ENCODE measurements at regions not wholly inside any gene's neighbourhood (a gene's known extent, or its start where the extent isn't known, plus 50 kb on each side); places are given as distances from the start of the nearest gene placed in this dataset.

DNA sequence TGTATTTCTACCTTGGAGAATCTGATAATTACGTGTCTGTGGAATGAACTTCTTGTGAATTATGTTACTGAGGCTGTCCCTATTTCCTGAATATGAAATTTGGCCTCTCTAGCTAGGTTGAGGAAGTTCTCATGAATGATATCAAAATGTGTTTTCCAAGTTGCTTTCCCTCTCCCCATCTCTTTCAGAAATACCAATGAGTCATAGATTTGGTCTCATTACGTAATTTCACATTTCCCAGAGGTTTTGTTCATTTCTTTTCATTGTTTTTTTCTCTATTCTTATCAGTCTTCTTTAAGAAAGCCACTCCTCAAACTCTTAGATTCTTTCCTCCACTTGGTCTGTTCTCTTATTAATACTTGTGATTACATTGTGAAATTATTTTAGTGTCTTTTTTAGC is 923.8 kb upstream of the CDH9 start:
- peaks cover 0 to 37% of the 10 kb centered on the region in 2 donors for H3K9me3 ChIP-seq (ENCODE audit: control insufficient read depth in 2 of 2, insufficient read depth in 1 of 2, low read depth in 1 of 2, low read length in 1 of 2)
- WGBS, 3 donors: 24 to 67% (median 25%) methylated on average over 2 of the region's 2 CpGs
- no peaks in the 10 kb centered on the region for H3K4me1 ChIP-seq (ENCODE audit: control insufficient read depth in 3 of 3, insufficient read depth in 2 of 3, low read depth in 1 of 3, low read length in 2 of 3)
- H3K27ac ChIP-seq (ENCODE audit: low read depth in 1 of 3, low read length in 2 of 3): no peak overlapping the region
- FAIRE-seq: no peak
- no peak overlapping the region for H3K4me3 ChIP-seq (ENCODE audit: low read depth in 1 of 3, low read length in 3 of 3)
- H3K36me3 ChIP-seq (ENCODE audit: control insufficient read depth in 3 of 3, insufficient read depth in 2 of 3, low read depth in 1 of 3, low read length in 3 of 3): no peaks in the 10 kb centered on the region
- no peaks in the 10 kb centered on the region for H3K27me3 ChIP-seq (ENCODE audit: control insufficient read depth in 3 of 3, insufficient read depth in 3 of 3, low read length in 3 of 3)
- no peak for DNase-seq

DNA sequence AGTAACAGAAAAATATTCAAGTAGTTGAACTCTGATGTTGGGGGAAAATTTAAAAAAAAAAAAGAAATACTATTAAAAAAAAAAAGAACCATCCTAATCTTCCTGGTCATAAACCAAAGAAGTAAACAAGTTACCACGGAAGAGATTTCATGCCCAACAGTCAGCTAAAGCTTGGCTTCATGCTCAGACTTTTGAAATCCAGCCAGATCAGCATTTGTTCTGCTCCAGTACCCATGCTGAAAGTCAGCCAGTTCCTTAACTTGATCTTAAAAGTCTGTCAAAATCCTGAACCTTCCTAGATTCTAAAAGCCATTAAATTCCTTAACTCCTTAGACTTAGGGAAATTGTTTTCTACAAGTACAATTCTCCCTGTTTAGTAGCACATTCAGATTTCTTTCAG is 908.7 kb upstream of the CDH9 start:
- DNase-seq (no peak), FAIRE-seq (no peak)
- H3K4me3 ChIP-seq (ENCODE audit: low read depth in 1 of 3, low read length in 3 of 3): no peak overlapping the region
- peaks cover 0 to 3% of the 10 kb centered on the region in 2 donors for H3K9me3 ChIP-seq (ENCODE audit: control insufficient read depth in 2 of 2, insufficient read depth in 1 of 2, low read depth in 1 of 2, low read length in 1 of 2)
- WGBS, 3 donors: 0 to 25% (median 4%) methylated on average over 1 of the region's 1 CpG
- H3K4me1 ChIP-seq (ENCODE audit: control insufficient read depth in 3 of 3, insufficient read depth in 2 of 3, low read depth in 1 of 3, low read length in 2 of 3): no peaks in the 10 kb centered on the region
- H3K27me3 ChIP-seq (ENCODE audit: control insufficient read depth in 3 of 3, insufficient read depth in 3 of 3, low read length in 3 of 3): no peaks in the 10 kb centered on the region
- no peaks in the 10 kb centered on the region for H3K36me3 ChIP-seq (ENCODE audit: control insufficient read depth in 3 of 3, insufficient read depth in 2 of 3, low read depth in 1 of 3, low read length in 3 of 3)
- no peak overlapping the region for H3K27ac ChIP-seq (ENCODE audit: low read depth in 1 of 3, low read length in 2 of 3)

DNA sequence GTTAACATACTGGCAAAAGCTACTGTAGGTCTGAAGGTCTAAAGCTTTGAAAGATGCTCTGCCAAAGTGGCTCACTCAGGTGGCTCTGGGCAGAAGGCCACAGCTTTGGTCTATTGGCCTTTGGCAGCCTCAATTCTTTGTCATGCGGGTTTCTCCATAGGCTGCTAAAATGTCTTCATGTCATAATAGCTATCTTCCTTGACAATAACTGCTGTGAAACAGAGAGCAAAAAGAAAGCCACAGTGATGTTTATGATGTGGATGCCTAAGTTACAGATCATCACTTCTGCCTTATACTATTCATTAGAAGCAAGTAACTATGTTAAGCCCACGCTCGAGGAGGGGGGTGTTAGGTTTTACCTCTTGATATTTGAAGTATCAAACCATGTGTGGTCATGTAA is 906.1 kb upstream of the CDH9 start:
- FAIRE-seq: no peak
- no peak for DNase-seq
- Histone ChIP-seq H3K9me3 (ENCODE audit: control insufficient read depth in 2 of 2, insufficient read depth in 1 of 2, low read depth in 1 of 2, low read length in 1 of 2) (no peaks in the 10 kb centered on the region), H3K27me3 (ENCODE audit: control insufficient read depth in 3 of 3, insufficient read depth in 3 of 3, low read length in 3 of 3) (no peaks in the 10 kb centered on the region), H3K4me1 (ENCODE audit: control insufficient read depth in 3 of 3, insufficient read depth in 2 of 3, low read depth in 1 of 3, low read length in 2 of 3) (no peaks in the 10 kb centered on the region), H3K36me3 (ENCODE audit: control insufficient read depth in 3 of 3, insufficient read depth in 2 of 3, low read depth in 1 of 3, low read length in 3 of 3) (no peaks in the 10 kb centered on the region), H3K27ac (ENCODE audit: low read depth in 1 of 3, low read length in 2 of 3) (no peak overlapping the region), H3K4me3 (ENCODE audit: low read depth in 1 of 3, low read length in 3 of 3) (no peak overlapping the region)
- 89 to 94% (median 92%) methylated on average over 3 of the region's 3 CpGs for WGBS, 3 donors

- FAIRE-seq: no peak
- DNase-seq: no peak
- Histone ChIP-seq H3K9me3 (ENCODE audit: control insufficient read depth in 2 of 2, insufficient read depth in 1 of 2, low read depth in 1 of 2, low read length in 1 of 2) (no peaks in the 10 kb centered on the region), H3K27ac (ENCODE audit: low read depth in 1 of 3, low read length in 2 of 3) (no peak overlapping the region), H3K27me3 (ENCODE audit: control insufficient read depth in 3 of 3, insufficient read depth in 3 of 3, low read length in 3 of 3) (no peaks in the 10 kb centered on the region), H3K4me1 (ENCODE audit: control insufficient read depth in 3 of 3, insufficient read depth in 2 of 3, low read depth in 1 of 3, low read length in 2 of 3) (no peaks in the 10 kb centered on the region), H3K36me3 (ENCODE audit: control insufficient read depth in 3 of 3, insufficient read depth in 2 of 3, low read depth in 1 of 3, low read length in 3 of 3) (no peaks in the 10 kb centered on the region), H3K4me3 (ENCODE audit: low read depth in 1 of 3, low read length in 3 of 3) (no peak overlapping the region)
- WGBS, 3 donors: 86 to 92% (median 90%) methylated on average over 2 of the region's 2 CpGs
Observed at GRCh38 chr5:27938989-27939388, 900.6 kb upstream of the CDH9 start.

GRCh38 chr5:27928060-27928459 is 889.7 kb upstream of the CDH9 start:
- no peaks in the 10 kb centered on the region for H3K27me3 ChIP-seq (ENCODE audit: control insufficient read depth in 3 of 3, insufficient read depth in 3 of 3, low read length in 3 of 3)
- FAIRE-seq (no peak), DNase-seq (no peak)
- no peaks in the 10 kb centered on the region for H3K4me1 ChIP-seq (ENCODE audit: control insufficient read depth in 3 of 3, insufficient read depth in 2 of 3, low read depth in 1 of 3, low read length in 2 of 3)
- no peaks in the 10 kb centered on the region for H3K36me3 ChIP-seq (ENCODE audit: control insufficient read depth in 3 of 3, insufficient read depth in 2 of 3, low read depth in 1 of 3, low read length in 3 of 3)
- no peak overlapping the region for H3K27ac ChIP-seq (ENCODE audit: low read depth in 1 of 3, low read length in 2 of 3)
- WGBS, 3 donors: 60 to 70% (median 67%) methylated on average over 2 of the region's 2 CpGs
- H3K4me3 ChIP-seq (ENCODE audit: low read depth in 1 of 3, low read length in 3 of 3): no peak overlapping the region
- H3K9me3 ChIP-seq (ENCODE audit: control insufficient read depth in 2 of 2, insufficient read depth in 1 of 2, low read depth in 1 of 2, low read length in 1 of 2): peaks cover 0 to 2% of the 10 kb centered on the region in 2 donors

DNA sequence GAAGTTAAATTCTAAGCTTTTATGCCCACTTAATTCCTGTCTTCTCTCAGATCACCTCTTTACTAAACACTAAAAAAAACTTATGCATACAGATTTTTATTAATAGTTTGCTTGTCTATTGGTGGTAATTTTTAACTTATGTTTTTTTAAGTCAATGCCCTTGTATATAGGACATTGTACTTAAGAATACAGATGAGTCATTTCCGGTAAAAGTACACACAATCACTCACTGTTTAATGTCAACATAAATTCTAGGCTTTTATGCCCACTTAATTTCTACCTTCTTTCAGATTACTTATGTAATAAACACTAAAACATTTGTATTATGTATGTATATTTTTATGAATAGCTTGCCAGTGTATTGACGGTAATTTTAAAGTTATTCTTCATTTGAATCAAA is 872.8 kb upstream of the CDH9 start:
- WGBS, 3 donors: 77 to 83% (median 81%) methylated on average over 2 of the region's 2 CpGs
- DNase-seq (no peak), FAIRE-seq (no peak)
- Histone ChIP-seq H3K9me3 (ENCODE audit: control insufficient read depth in 2 of 2, insufficient read depth in 1 of 2, low read depth in 1 of 2, low read length in 1 of 2) (peaks cover 0 to 7% of the 10 kb centered on the region in 2 donors), H3K27me3 (ENCODE audit: control insufficient read depth in 3 of 3, insufficient read depth in 3 of 3, low read length in 3 of 3) (no peaks in the 10 kb centered on the region), H3K4me1 (ENCODE audit: control insufficient read depth in 3 of 3, insufficient read depth in 2 of 3, low read depth in 1 of 3, low read length in 2 of 3) (no peaks in the 10 kb centered on the region), H3K4me3 (ENCODE audit: low read depth in 1 of 3, low read length in 3 of 3) (no peak overlapping the region), H3K36me3 (ENCODE audit: control insufficient read depth in 3 of 3, insufficient read depth in 2 of 3, low read depth in 1 of 3, low read length in 3 of 3) (no peaks in the 10 kb centered on the region), H3K27ac (ENCODE audit: low read depth in 1 of 3, low read length in 2 of 3) (no peak overlapping the region)

- H3K36me3 ChIP-seq (ENCODE audit: control insufficient read depth in 3 of 3, insufficient read depth in 2 of 3, low read depth in 1 of 3, low read length in 3 of 3): no peaks in the 10 kb centered on the region
- no peaks in the 10 kb centered on the region for H3K4me1 ChIP-seq (ENCODE audit: control insufficient read depth in 3 of 3, insufficient read depth in 2 of 3, low read depth in 1 of 3, low read length in 2 of 3)
- WGBS, 3 donors: 48 to 77% (median 65%) methylated on average over 5 of the region's 5 CpGs
- no peak overlapping the region for H3K27ac ChIP-seq (ENCODE audit: low read depth in 1 of 3, low read length in 2 of 3)
- H3K9me3 ChIP-seq (ENCODE audit: control insufficient read depth in 2 of 2, insufficient read depth in 1 of 2, low read depth in 1 of 2, low read length in 1 of 2): peaks cover 0 to 9% of the 10 kb centered on the region in 2 donors
- no peaks in the 10 kb centered on the region for H3K27me3 ChIP-seq (ENCODE audit: control insufficient read depth in 3 of 3, insufficient read depth in 3 of 3, low read length in 3 of 3)
- H3K4me3 ChIP-seq (ENCODE audit: low read depth in 1 of 3, low read length in 3 of 3): no peak overlapping the region
- DNase-seq (no peak), FAIRE-seq (no peak)
Observed at GRCh38 chr5:27908341-27908740, 870.0 kb upstream of the CDH9 start.

DNA sequence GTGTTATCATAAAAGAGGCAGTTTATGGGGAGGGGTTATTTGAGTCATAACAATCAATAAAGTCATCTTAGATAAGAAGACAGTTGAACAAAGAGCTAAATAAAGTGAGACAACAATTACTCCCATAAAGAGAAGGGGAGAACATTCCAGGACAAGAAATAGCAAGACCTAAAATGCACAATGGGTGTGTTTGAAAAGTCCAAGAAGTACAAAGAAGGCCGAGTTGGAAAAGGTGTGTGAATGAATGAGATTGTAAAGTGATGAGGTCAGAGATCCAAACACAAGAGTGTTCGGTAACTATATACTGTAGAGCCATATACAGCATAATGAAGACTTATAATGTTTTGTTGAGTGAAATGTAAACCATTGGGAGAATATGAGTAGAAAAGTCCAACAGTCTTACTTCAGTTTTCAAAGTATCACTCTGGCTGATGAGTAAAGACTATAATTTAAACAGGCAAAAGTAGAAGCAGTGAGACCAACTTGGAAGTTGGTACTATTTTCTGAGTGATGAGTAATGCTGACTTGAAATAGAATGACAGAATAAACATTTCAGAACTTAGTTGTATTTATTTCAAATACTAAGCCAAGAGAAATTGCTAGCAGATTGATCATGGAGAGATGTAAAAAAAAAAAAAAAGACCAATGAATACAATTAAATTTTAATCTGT is 868.7 kb upstream of the CDH9 start:
- whole genome bisulfite sequencing, 3 donors: 18 to 63% (median 42%) methylated on average over 2 of the region's 2 CpGs
- Histone ChIP-seq H3K9me3 (ENCODE audit: control insufficient read depth in 2 of 2, insufficient read depth in 1 of 2, low read depth in 1 of 2, low read length in 1 of 2) (peaks cover 0 to 13% of the 10 kb centered on the region in 2 donors), H3K4me3 (ENCODE audit: low read depth in 1 of 3, low read length in 3 of 3) (no peak overlapping the region), H3K27me3 (ENCODE audit: control insufficient read depth in 3 of 3, insufficient read depth in 3 of 3, low read length in 3 of 3) (no peaks in the 10 kb centered on the region), H3K4me1 (ENCODE audit: control insufficient read depth in 3 of 3, insufficient read depth in 2 of 3, low read depth in 1 of 3, low read length in 2 of 3) (no peaks in the 10 kb centered on the region), H3K27ac (ENCODE audit: low read depth in 1 of 3, low read length in 2 of 3) (no peak overlapping the region), H3K36me3 (ENCODE audit: control insufficient read depth in 3 of 3, insufficient read depth in 2 of 3, low read depth in 1 of 3, low read length in 3 of 3) (no peaks in the 10 kb centered on the region)
- no peak for DNase-seq
- FAIRE-seq: no peak

DNA sequence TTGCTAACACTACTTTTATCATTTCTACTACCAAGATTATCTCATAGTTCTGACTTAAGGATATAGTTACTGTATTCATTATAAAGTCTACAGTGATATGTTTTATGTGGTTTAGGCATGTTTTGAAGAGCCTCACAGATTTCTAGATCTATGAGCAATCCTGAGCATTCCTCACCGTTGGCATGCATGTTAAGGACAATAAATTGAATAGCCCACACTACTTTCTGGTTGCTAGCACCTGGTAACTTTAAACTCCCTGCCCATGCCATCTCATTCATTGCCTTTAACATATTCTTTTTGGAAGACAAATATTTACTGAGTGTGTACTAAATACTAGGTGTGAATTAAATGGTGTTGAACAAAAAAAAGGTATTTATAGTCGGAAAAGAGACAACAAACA is 868.1 kb upstream of the CDH9 start:
- no peaks in the 10 kb centered on the region for H3K36me3 ChIP-seq (ENCODE audit: control insufficient read depth in 3 of 3, insufficient read depth in 2 of 3, low read depth in 1 of 3, low read length in 3 of 3)

More for the DNA sequence above, 868.1 kb upstream of the CDH9 start:
- 19 to 35% (median 29%) methylated on average over 2 of the region's 2 CpGs for WGBS, 3 donors
- no peak for FAIRE-seq
- H3K4me1 ChIP-seq (ENCODE audit: control insufficient read depth in 3 of 3, insufficient read depth in 2 of 3, low read depth in 1 of 3, low read length in 2 of 3): no peaks in the 10 kb centered on the region
- H3K27ac ChIP-seq (ENCODE audit: low read depth in 1 of 3, low read length in 2 of 3): no peak overlapping the region
- DNase-seq: no peak
- H3K4me3 ChIP-seq (ENCODE audit: low read depth in 1 of 3, low read length in 3 of 3): no peak overlapping the region
- H3K27me3 ChIP-seq (ENCODE audit: control insufficient read depth in 3 of 3, insufficient read depth in 3 of 3, low read length in 3 of 3): no peaks in the 10 kb centered on the region
- H3K9me3 ChIP-seq (ENCODE audit: control insufficient read depth in 2 of 2, insufficient read depth in 1 of 2, low read depth in 1 of 2, low read length in 1 of 2): peaks cover 0 to 16% of the 10 kb centered on the region in 2 donors

All from small intestine (tissue), 7 donors.